Effector memory CD4-positive, alpha-beta T cell (primary cell): ENCODE measurements at regions not wholly inside any gene's neighbourhood (a gene's known extent, or its start where the extent isn't known, plus 50 kb on each side); places are given as distances from the start of the nearest gene placed in this dataset.

Experiments
- DNase-seq, 3 donors: peaks; one replicate each; pipeline ENCODE4 v3.0.0-alpha.2; 2020
- H3K27ac ChIP-seq: 2 replicates; pipeline ENCODE4 v1.7.0; 2013; ENCODE audit warnings: mild to moderate bottlenecking, low read length, moderate library complexity; ENCODE audit not compliant: insufficient read depth, poor library complexity, severe bottlenecking
- H3K27me3 ChIP-seq: replicated peaks from 2 replicates; pipeline ENCODE4 v1.7.0; 2013; ENCODE audit warnings: mild to moderate bottlenecking, low read length; ENCODE audit not compliant: insufficient read depth, control insufficient read depth, poor library complexity, severe bottlenecking
- H3K36me3 ChIP-seq: 2 replicates; pipeline ENCODE4 v1.7.0; 2013; ENCODE audit warnings: mild to moderate bottlenecking, low read length, moderate library complexity; ENCODE audit not compliant: control insufficient read depth, insufficient read depth
- H3K4me1 ChIP-seq: 2 replicates; pipeline ENCODE4 v1.7.0; 2013; ENCODE audit warnings: low read length, mild to moderate bottlenecking; ENCODE audit not compliant: control insufficient read depth, insufficient read depth, poor library complexity, severe bottlenecking
- H3K4me3 ChIP-seq: 2 replicates; pipeline ENCODE4 v1.7.0; 2013; ENCODE audit warnings: low read length, low read depth, mild to moderate bottlenecking; ENCODE audit not compliant: insufficient read depth, poor library complexity, severe bottlenecking
- H3K9me3 ChIP-seq: 2 replicates; pipeline ENCODE4 v1.7.0; 2013; ENCODE audit warnings: mild to moderate bottlenecking, low read length, moderate library complexity; ENCODE audit not compliant: control insufficient read depth

- no peak overlapping the region for H3K4me3 ChIP-seq
Observed at GRCh38 chr3:70822669-70823068, 510.2 kb upstream of the MDFIC2 start.

DNA sequence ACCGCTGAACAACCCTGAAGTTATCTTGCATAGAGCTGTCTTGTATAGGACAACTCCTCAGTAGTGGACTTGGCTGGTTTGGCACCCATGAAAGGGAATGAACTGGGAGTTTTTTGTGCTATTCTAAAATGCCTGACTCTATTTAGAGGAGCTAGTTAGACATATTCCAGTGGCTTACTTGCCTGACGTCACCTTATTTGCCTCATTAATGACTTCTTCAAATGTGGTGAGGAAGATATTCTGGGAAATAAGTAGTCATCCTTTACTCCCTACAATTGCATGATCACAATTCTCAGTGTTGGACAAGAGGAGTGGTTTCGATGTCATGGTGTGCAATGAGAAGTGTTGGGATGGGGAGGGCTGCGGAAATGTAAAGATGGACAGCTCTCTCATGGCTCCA lies 509.2 kb upstream of the MDFIC2 start:
- Histone ChIP-seq H3K27me3 (no peaks in the 10 kb centered on the region), H3K27ac (no peak overlapping the region), H3K4me3 (no peak overlapping the region), H3K4me1 (no peaks in the 10 kb centered on the region), H3K9me3 (no peaks in the 10 kb centered on the region), H3K36me3 (no peaks in the 10 kb centered on the region)
- DNase-seq, result no peak

More at GRCh38 chr3:70822669-70823068, 510.2 kb upstream of the MDFIC2 start:
- Histone ChIP-seq H3K27ac (no peak overlapping the region), H3K36me3 (no peaks in the 10 kb centered on the region), H3K4me1 (no peaks in the 10 kb centered on the region), H3K27me3 (no peaks in the 10 kb centered on the region), H3K9me3 (no peaks in the 10 kb centered on the region)
- no peak for DNase-seq

GRCh38 chr3:70820397-70820796 lies 508.0 kb upstream of the MDFIC2 start:
- Histone ChIP-seq H3K36me3 (no peaks in the 10 kb centered on the region), H3K27ac (no peak overlapping the region), H3K27me3 (no peaks in the 10 kb centered on the region), H3K4me1 (no peaks in the 10 kb centered on the region), H3K9me3 (no peaks in the 10 kb centered on the region), H3K4me3 (no peak overlapping the region)
- no peak for DNase-seq

DNA sequence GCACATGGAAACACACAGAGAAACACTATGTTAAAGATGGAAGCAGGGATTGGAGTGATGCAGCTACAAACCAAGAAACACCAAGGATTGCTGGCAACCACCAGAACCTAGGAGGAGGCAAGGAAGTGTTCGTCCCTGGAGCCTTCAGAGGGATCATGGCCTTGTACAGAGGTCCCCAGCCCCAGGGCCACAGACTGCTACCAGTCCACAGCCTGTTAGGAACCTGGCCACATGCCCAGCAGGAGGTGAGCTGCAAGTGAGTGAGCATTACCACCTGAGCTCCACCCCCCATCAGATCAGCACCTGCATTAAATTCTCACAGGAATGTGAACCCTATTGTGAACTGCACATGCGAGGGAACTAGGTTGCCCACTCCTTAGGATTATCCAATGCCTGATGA lies 505.7 kb upstream of the MDFIC2 start:
- Histone ChIP-seq H3K9me3 (no peaks in the 10 kb centered on the region), H3K36me3 (no peaks in the 10 kb centered on the region), H3K27ac (no peak overlapping the region), H3K4me1 (no peaks in the 10 kb centered on the region), H3K27me3 (no peaks in the 10 kb centered on the region), H3K4me3 (no peak overlapping the region)
- DNase-seq, result no peak

GRCh38 chr3:70816346-70816745 lies 503.9 kb upstream of the MDFIC2 start:
- Histone ChIP-seq H3K4me3 (no peak overlapping the region), H3K9me3 (no peaks in the 10 kb centered on the region), H3K27ac (no peak overlapping the region), H3K36me3 (no peaks in the 10 kb centered on the region), H3K27me3 (no peaks in the 10 kb centered on the region), H3K4me1 (no peaks in the 10 kb centered on the region)
- DNase-seq, result no peak

- Histone ChIP-seq H3K4me1 (no peaks in the 10 kb centered on the region), H3K4me3 (no peak overlapping the region), H3K9me3 (no peaks in the 10 kb centered on the region), H3K27me3 (no peaks in the 10 kb centered on the region), H3K27ac (no peak overlapping the region), H3K36me3 (no peaks in the 10 kb centered on the region)
- DNase-seq, result no peak
Observed at GRCh38 chr3:70815817-70816216, 503.4 kb upstream of the MDFIC2 start.

DNA sequence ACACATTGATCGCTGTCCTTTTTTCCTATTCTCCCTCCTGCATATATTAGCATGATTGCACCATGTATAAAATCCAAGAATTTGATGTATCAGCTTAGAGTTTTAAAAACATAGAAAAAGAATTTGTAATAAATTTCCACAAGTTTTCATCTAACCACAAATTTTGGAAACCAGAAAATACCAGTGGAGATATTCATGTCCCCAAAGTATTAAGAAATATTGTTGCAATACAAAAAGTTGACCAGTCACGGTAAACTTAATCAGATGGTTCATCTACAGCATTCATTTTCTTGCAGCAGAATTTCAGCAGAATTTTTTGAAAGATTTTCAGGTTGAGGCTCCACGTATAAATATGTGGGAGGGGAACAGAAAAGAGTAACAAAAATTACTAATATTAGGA lies 500.9 kb upstream of the MDFIC2 start:
- H3K9me3 ChIP-seq, result no peaks in the 10 kb centered on the region
- DNase-seq, result no peak

GRCh38 chr3:70811880-70812279 lies 499.4 kb upstream of the MDFIC2 start:
- H3K36me3 ChIP-seq, result no peaks in the 10 kb centered on the region
- H3K27me3 ChIP-seq, result no peaks in the 10 kb centered on the region
- H3K4me3 ChIP-seq, result no peak overlapping the region
- H3K4me1 ChIP-seq, result no peaks in the 10 kb centered on the region
- H3K27ac ChIP-seq, result no peak overlapping the region
- H3K9me3 ChIP-seq, result no peaks in the 10 kb centered on the region
- no peak for DNase-seq

More for the DNA sequence above, 500.9 kb upstream of the MDFIC2 start:
- Histone ChIP-seq H3K36me3 (no peaks in the 10 kb centered on the region), H3K4me3 (no peak overlapping the region), H3K27me3 (no peaks in the 10 kb centered on the region), H3K27ac (no peak overlapping the region), H3K4me1 (no peaks in the 10 kb centered on the region)

- Histone ChIP-seq H3K4me3 (no peak overlapping the region), H3K27me3 (no peaks in the 10 kb centered on the region), H3K27ac (no peak overlapping the region), H3K4me1 (no peaks in the 10 kb centered on the region), H3K36me3 (no peaks in the 10 kb centered on the region), H3K9me3 (no peaks in the 10 kb centered on the region)
- no peak for DNase-seq
Observed at GRCh38 chr3:70808881-70809280, 496.4 kb upstream of the MDFIC2 start.

DNA sequence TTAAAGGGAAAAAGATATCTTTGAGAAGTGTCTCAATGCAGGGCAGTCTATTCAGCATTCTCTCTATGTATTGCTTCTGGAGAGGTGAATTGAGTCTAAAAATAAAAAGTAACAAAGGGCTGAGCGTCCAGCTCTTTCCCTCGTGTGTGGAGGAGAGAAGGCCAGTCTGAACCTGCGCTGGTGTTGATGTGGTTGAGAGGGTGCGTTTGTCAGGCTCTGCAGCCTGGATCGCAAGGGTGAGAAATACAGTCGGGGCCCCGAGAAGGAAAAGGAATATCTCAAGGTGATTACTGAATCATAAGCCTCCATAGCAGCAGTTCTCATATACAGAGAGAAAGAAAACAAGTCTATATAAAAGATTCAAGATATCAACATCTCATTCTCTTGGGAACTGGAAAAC lies 494.1 kb upstream of the MDFIC2 start:
- no peaks in the 10 kb centered on the region for H3K27me3 ChIP-seq
- no peak for DNase-seq
- H3K9me3 ChIP-seq, result no peaks in the 10 kb centered on the region
- no peak overlapping the region for H3K4me3 ChIP-seq
- H3K27ac ChIP-seq, result no peak overlapping the region
- no peaks in the 10 kb centered on the region for H3K36me3 ChIP-seq
- no peaks in the 10 kb centered on the region for H3K4me1 ChIP-seq

DNA sequence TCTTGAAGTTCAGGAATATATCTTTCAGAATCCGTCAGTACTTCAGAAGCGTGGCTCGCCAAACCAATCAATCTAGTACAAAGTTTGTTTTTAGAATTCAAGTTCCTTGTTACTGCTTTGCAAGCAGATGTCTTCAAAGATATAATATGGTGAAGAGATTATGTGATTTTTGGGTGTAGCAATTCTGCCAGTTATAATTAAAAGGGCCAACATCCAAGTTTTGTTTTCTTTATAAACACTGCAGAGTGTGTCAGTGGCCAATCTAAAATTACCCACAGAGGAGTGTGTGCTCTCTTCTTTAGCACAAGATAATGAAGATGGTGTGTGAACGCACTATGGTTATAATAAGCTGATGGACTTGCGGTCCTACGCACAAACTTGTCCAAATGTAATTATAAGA lies 493.6 kb upstream of the MDFIC2 start:
- Histone ChIP-seq H3K36me3 (no peaks in the 10 kb centered on the region), H3K9me3 (no peaks in the 10 kb centered on the region), H3K27ac (no peak overlapping the region), H3K27me3 (no peaks in the 10 kb centered on the region), H3K4me1 (no peaks in the 10 kb centered on the region), H3K4me3 (no peak overlapping the region)
- no peak for DNase-seq
